Suprapubic skin (tissue), 4 donors: ENCODE measurements at regions not wholly inside any gene's neighbourhood (a gene's known extent, or its start where the extent isn't known, plus 50 kb on each side); places are given as distances from the start of the nearest gene placed in this dataset.
"Not testable (repeated sequence)": the region's sequence is repeated elsewhere in the genome, so short reads cannot be mapped to it uniquely, and the experiment has no call there.

Source experiments
- DNase-seq, 2 donors: peaks; one replicate each; pipeline ENCODE4 v3.0.0-alpha.2; 2019; ENCODE audit warnings: low spot score in 2 of 2
- H3K27ac ChIP-seq: fragments of 200-600 bp; sonication (generic); one replicate; pipeline ENCODE4 v1.5.1; 2019
- H3K27me3 ChIP-seq: fragments of 200-600 bp; sonication (generic); one replicate; pipeline ENCODE4 v1.5.1; 2019
- H3K36me3 ChIP-seq: fragments of 200-600 bp; sonication (generic); one replicate; pipeline ENCODE4 v1.5.1; 2019
- H3K4me1 ChIP-seq: fragments of 200-600 bp; sonication (generic); one replicate; pipeline ENCODE4 v1.5.1; 2019
- H3K4me3 ChIP-seq: fragments of 200-600 bp; sonication (generic); one replicate; pipeline ENCODE4 v1.5.1; 2019; ENCODE audit warnings: mild to moderate bottlenecking
- H3K9me3 ChIP-seq: fragments of 200-600 bp; sonication (generic); one replicate; pipeline ENCODE4 v1.5.1; 2019
- CTCF ChIP-seq, 2 donors: fragments of 200-600 bp in 1 of 2; fragments of 450-650 bp in 1 of 2; sonication (generic) in 1 of 2; IDR thresholded peaks; one replicate each; pipeline ENCODE4 v1.5.1; 2016 to 2019; ENCODE audit warnings: antibody characterized with exemption in 2 of 2, mild to moderate bottlenecking in 1 of 2, moderate library complexity in 1 of 2
- EP300 ChIP-seq: sonication (generic); formaldehyde crosslinking; IDR thresholded peaks from one replicate; pipeline ENCODE4 v1.6.1; 2017; ENCODE audit warnings: antibody characterized with exemption
- POLR2A ChIP-seq, 2 donors: fragments of 450-650 bp; IDR thresholded peaks; one replicate each; pipeline ENCODE4 v1.6.1; 2017; ENCODE audit warnings: antibody characterized with exemption in 2 of 2, mild to moderate bottlenecking in 2 of 2, moderate library complexity in 2 of 2
- POLR2AphosphoS5 ChIP-seq, 3 donors: sonication (generic); formaldehyde crosslinking; IDR thresholded peaks; one replicate each; pipeline ENCODE4 v1.6.1; 2017; ENCODE audit warnings: antibody characterized with exemption in 3 of 3
- WGBS: methylation state at CpG from one replicate; pipeline ENCODE4 v1.1.5; 2018; 5-methylcytosine and 5-hydroxymethylcytosine counted together

- no peaks in the 10 kb centered on the region for H3K9me3 ChIP-seq
- DNase-seq: no peak
Measured at GRCh38 chr6:938271-938905, 245.4 kb upstream of the EXOC2 start.

DNA sequence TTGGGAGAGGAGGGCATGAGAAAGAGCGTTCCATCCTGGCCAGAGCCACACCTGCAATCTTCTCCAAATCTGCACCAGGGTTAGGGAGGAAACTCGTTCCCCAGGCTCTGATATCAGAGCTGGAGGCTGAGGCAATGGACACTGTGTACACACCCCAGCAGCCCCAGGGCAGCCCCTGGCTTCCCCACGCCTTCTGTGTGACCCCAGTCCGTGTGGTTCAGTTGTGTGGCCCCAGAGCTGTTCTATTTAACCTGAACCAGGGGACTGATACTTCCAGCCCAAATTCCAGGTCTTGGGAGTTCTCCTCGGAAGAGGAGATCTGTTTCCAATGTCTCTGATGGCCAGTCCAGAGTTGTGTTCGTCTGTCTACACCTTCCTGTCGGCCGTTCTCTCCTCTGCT, 242.6 kb upstream of the EXOC2 start:
- H3K27ac ChIP-seq: no peak overlapping the region
- WGBS: 76% methylated on average over 8 of the region's 8 CpGs
- no peaks in the 10 kb centered on the region for H3K4me1 ChIP-seq
- no peaks in the 10 kb centered on the region for H3K27me3 ChIP-seq
- H3K36me3 ChIP-seq: no peaks in the 10 kb centered on the region
- DNase-seq: no peak
- TF ChIP-seq POLR2A (IDR thresholded peaks at IDR 0.05) (no peak), EP300 (no peak), POLR2AphosphoS5 (IDR thresholded peaks at IDR 0.05) (no peak), CTCF (IDR thresholded peaks at IDR 0.05) (no peak)
- H3K4me3 ChIP-seq: no peak overlapping the region
- H3K9me3 ChIP-seq: no peaks in the 10 kb centered on the region

More at GRCh38 chr6:938271-938905, 245.4 kb upstream of the EXOC2 start:
- no peaks in the 10 kb centered on the region for H3K4me1 ChIP-seq
- no peak overlapping the region for H3K4me3 ChIP-seq
- WGBS: 87% methylated on average over 16 of the region's 16 CpGs
- no peaks in the 10 kb centered on the region for H3K36me3 ChIP-seq
- H3K27ac ChIP-seq: no peak overlapping the region
- TF ChIP-seq POLR2A (IDR thresholded peaks at IDR 0.05): no peak
- no peak for TF ChIP-seq POLR2AphosphoS5 (IDR thresholded peaks at IDR 0.05)
- no peak for TF ChIP-seq EP300
- no peak for TF ChIP-seq CTCF (IDR thresholded peaks at IDR 0.05)
- no peaks in the 10 kb centered on the region for H3K27me3 ChIP-seq

DNA sequence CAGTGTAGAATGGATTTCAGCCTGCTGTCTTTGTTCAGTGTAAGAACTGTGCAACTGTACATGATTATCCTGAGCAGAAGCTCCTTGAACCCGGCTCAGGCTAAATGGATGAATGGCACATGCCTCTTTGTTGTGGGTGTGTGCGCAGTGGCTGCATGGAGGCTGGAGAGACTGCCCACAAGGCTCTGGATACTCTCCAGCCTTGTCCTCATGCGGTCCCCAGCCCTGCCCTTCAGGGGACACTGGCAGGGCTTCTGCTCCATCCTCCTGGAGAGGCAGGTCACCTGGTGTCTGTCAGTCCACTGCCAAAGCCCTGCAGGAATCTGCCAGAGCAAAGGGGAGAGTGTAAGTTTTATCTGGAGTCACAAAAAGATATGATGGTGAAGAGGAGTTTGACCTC, 241.7 kb upstream of the EXOC2 start:
- DNase-seq: no peak
- no peaks in the 10 kb centered on the region for H3K27me3 ChIP-seq
- H3K4me1 ChIP-seq: no peaks in the 10 kb centered on the region
- H3K36me3 ChIP-seq: no peaks in the 10 kb centered on the region
- TF ChIP-seq POLR2AphosphoS5 (IDR thresholded peaks at IDR 0.05): no peak
- no peak for TF ChIP-seq CTCF (IDR thresholded peaks at IDR 0.05)
- TF ChIP-seq EP300: no peak
- TF ChIP-seq POLR2A (IDR thresholded peaks at IDR 0.05): no peak
- H3K4me3 ChIP-seq: no peak overlapping the region
- H3K9me3 ChIP-seq: no peaks in the 10 kb centered on the region
- WGBS: 100% methylated on average over 1 of the region's 3 CpGs
- H3K27ac ChIP-seq: no peak overlapping the region

DNA sequence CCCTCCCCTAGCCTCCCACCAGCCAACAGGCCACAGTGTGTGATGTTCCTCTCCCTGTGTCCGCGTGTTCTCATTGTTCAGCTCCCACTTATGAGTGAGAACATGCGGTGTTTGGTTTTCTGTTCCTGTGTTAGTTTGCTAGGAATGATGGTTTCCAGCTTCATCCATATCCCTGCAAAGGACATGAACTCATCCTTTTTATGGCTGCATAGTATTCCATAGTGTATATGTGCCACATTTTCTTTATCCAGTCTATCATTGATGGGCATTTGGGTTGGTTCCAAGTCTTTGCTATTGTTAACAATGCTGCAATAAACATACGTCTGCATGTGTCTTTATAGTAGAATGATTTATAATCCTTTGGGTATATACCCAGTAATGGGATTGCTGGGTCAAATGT, 239.0 kb upstream of the EXOC2 start:
- DNase-seq, H3K27ac ChIP-seq, H3K9me3 ChIP-seq, H3K4me3 ChIP-seq, H3K27me3 ChIP-seq, H3K36me3 ChIP-seq, H3K4me1 ChIP-seq: not testable (repeated sequence)
- WGBS: 87% methylated on average over 4 of the region's 4 CpGs

- Histone ChIP-seq H3K4me1 (no peaks in the 10 kb centered on the region), H3K36me3 (no peaks in the 10 kb centered on the region), H3K9me3 (no peaks in the 10 kb centered on the region), H3K27ac (no peak overlapping the region), H3K4me3 (no peak overlapping the region), H3K27me3 (peaks cover 2% of the 10 kb centered on the region)
- DNase-seq: no peak
- no peak for TF ChIP-seq CTCF (IDR thresholded peaks at IDR 0.05)
- no peak for TF ChIP-seq POLR2A (IDR thresholded peaks at IDR 0.05)
- TF ChIP-seq POLR2AphosphoS5 (IDR thresholded peaks at IDR 0.05): no peak
- WGBS: 89% methylated on average over 10 of the region's 11 CpGs
Measured at GRCh38 chr6:927157-927556, 234.2 kb upstream of the EXOC2 start.

GRCh38 chr6:925656-926213, 232.8 kb upstream of the EXOC2 start:
- H3K4me3 ChIP-seq: no peak overlapping the region
- TF ChIP-seq CTCF (IDR thresholded peaks at IDR 0.05) (no peak), POLR2A (IDR thresholded peaks at IDR 0.05) (no peak), POLR2AphosphoS5 (IDR thresholded peaks at IDR 0.05) (no peak), EP300 (no peak)
- H3K4me1 ChIP-seq: no peaks in the 10 kb centered on the region
- WGBS: 90% methylated on average over 2 of the region's 2 CpGs
- H3K27ac ChIP-seq: no peak overlapping the region
- peaks cover 2% of the 10 kb centered on the region for H3K27me3 ChIP-seq
- H3K36me3 ChIP-seq: no peaks in the 10 kb centered on the region
- no peaks in the 10 kb centered on the region for H3K9me3 ChIP-seq
- no peak for DNase-seq
